Smooth muscle cell of the brain vasculature (primary cell): ENCODE measurements at regions not wholly inside any gene's neighbourhood (a gene's known extent, or its start where the extent isn't known, plus 50 kb on each side); places are given as distances from the start of the nearest gene placed in this dataset.

Experiments used
- DNase-seq: peaks from one replicate; pipeline ENCODE4 v3.0.0-alpha.2; 2012; ENCODE audit warnings: low read depth, low spot score

GRCh38 chr13:91295712-91296410, 51.6 kb upstream of the MIR17HG start:
- no peak for DNase-seq

- DNase-seq, result no peak
Measured at GRCh38 chr13:91297503-91297902, 50.0 kb upstream of the MIR17HG start.
